ENCODE measurements at regions not wholly inside any gene's neighbourhood (a gene's known extent, or its start where the extent isn't known, plus 50 kb on each side); places are given as distances from the start of the nearest gene placed in this dataset.

- DNase-seq (no peak), FAIRE-seq (no peak)
- Histone ChIP-seq H3K4me3 (ENCODE audit: low read depth in 1 of 3, low read length in 3 of 3) (no peak overlapping the region), H3K27me3 (ENCODE audit: control insufficient read depth in 3 of 3, insufficient read depth in 3 of 3, low read length in 3 of 3) (no peaks in the 10 kb centered on the region), H3K27ac (ENCODE audit: low read depth in 1 of 3, low read length in 2 of 3) (no peak overlapping the region), H3K4me1 (ENCODE audit: control insufficient read depth in 3 of 3, insufficient read depth in 2 of 3, low read depth in 1 of 3, low read length in 2 of 3) (no peaks in the 10 kb centered on the region), H3K36me3 (ENCODE audit: control insufficient read depth in 3 of 3, insufficient read depth in 2 of 3, low read depth in 1 of 3, low read length in 3 of 3) (no peaks in the 10 kb centered on the region), H3K9me3 (ENCODE audit: control insufficient read depth in 2 of 2, insufficient read depth in 1 of 2, low read depth in 1 of 2, low read length in 1 of 2) (no peaks in the 10 kb centered on the region)
- 38 to 50% (median 47%) methylated on average over 7 of the region's 7 CpGs for WGBS, 3 donors
Observed at GRCh38 chr11:131037873-131038272, 121.6 kb upstream of the SNX19 start.

DNA sequence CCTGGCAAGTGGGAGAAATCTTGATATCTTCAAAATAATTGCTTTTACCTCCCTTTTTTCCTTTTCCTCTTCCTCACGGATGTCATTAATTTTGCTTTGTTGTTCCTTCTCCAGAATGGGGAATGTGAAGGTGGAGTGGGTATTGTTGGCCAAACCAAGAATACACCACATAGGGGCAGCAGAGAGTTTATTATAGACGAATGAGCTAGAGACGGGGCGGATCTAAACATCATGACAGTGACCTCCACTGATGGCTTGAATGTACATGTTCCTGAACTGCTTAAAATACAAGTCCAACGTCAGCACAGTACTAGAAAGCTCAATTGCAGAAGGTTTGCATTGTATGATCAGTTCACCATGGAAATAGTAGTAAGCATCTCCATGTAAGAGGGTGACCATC is 122.3 kb upstream of the SNX19 start:
- 17 to 33% (median 27%) methylated on average over 5 of the region's 5 CpGs for WGBS, 3 donors
- H3K9me3 ChIP-seq (ENCODE audit: control insufficient read depth in 2 of 2, insufficient read depth in 1 of 2, low read depth in 1 of 2, low read length in 1 of 2), result no peaks in the 10 kb centered on the region
- H3K27ac ChIP-seq (ENCODE audit: low read depth in 1 of 3, low read length in 2 of 3), result no peak overlapping the region
- H3K27me3 ChIP-seq (ENCODE audit: control insufficient read depth in 3 of 3, insufficient read depth in 3 of 3, low read length in 3 of 3), result no peaks in the 10 kb centered on the region
- no peak for FAIRE-seq
- H3K4me3 ChIP-seq (ENCODE audit: low read depth in 1 of 3, low read length in 3 of 3), result no peak overlapping the region
- no peaks in the 10 kb centered on the region for H3K36me3 ChIP-seq (ENCODE audit: control insufficient read depth in 3 of 3, insufficient read depth in 2 of 3, low read depth in 1 of 3, low read length in 3 of 3)
- H3K4me1 ChIP-seq (ENCODE audit: control insufficient read depth in 3 of 3, insufficient read depth in 2 of 3, low read depth in 1 of 3, low read length in 2 of 3), result no peaks in the 10 kb centered on the region
- no peak for DNase-seq

GRCh38 chr11:131041331-131042040 is 125.2 kb upstream of the SNX19 start:
- Histone ChIP-seq H3K4me1 (ENCODE audit: control insufficient read depth in 3 of 3, insufficient read depth in 2 of 3, low read depth in 1 of 3, low read length in 2 of 3) (no peaks in the 10 kb centered on the region), H3K9me3 (ENCODE audit: control insufficient read depth in 2 of 2, insufficient read depth in 1 of 2, low read depth in 1 of 2, low read length in 1 of 2) (no peaks in the 10 kb centered on the region), H3K27ac (ENCODE audit: low read depth in 1 of 3, low read length in 2 of 3) (no peak overlapping the region), H3K4me3 (ENCODE audit: low read depth in 1 of 3, low read length in 3 of 3) (no peak overlapping the region), H3K27me3 (ENCODE audit: control insufficient read depth in 3 of 3, insufficient read depth in 3 of 3, low read length in 3 of 3) (no peaks in the 10 kb centered on the region), H3K36me3 (ENCODE audit: control insufficient read depth in 3 of 3, insufficient read depth in 2 of 3, low read depth in 1 of 3, low read length in 3 of 3) (no peaks in the 10 kb centered on the region)
- WGBS, 3 donors, result 30 to 67% (median 44%) methylated on average over 5 of the region's 5 CpGs
- DNase-seq (no peak), FAIRE-seq (no peak)

DNA sequence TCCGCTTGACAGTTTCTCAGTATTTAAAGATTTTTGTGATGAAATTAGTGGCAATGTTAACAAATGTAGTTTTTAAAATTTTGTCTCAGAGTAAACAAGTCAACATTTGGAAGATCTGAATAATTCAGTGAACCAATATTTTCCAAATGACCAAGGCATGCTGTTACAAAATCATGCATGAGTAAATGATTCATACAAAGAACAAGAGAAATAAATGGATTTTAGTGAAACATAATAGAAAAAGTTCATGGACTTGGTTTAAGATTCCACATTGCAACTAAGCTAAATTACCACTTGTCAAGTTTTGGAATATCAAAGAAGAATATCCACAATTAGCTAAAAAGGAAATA is 125.7 kb upstream of the SNX19 start:
- H3K4me3 ChIP-seq (ENCODE audit: low read depth in 1 of 3, low read length in 3 of 3), result no peak overlapping the region
- WGBS, 3 donors, result 0 to 43% (median 6%) methylated on average over 1 of the region's 1 CpG
- no peak overlapping the region for H3K27ac ChIP-seq (ENCODE audit: low read depth in 1 of 3, low read length in 2 of 3)
- H3K36me3 ChIP-seq (ENCODE audit: control insufficient read depth in 3 of 3, insufficient read depth in 2 of 3, low read depth in 1 of 3, low read length in 3 of 3), result no peaks in the 10 kb centered on the region
- H3K27me3 ChIP-seq (ENCODE audit: control insufficient read depth in 3 of 3, insufficient read depth in 3 of 3, low read length in 3 of 3), result no peaks in the 10 kb centered on the region
- no peaks in the 10 kb centered on the region for H3K4me1 ChIP-seq (ENCODE audit: control insufficient read depth in 3 of 3, insufficient read depth in 2 of 3, low read depth in 1 of 3, low read length in 2 of 3)
- no peak for FAIRE-seq
- no peaks in the 10 kb centered on the region for H3K9me3 ChIP-seq (ENCODE audit: control insufficient read depth in 2 of 2, insufficient read depth in 1 of 2, low read depth in 1 of 2, low read length in 1 of 2)
- DNase-seq, result no peak

- no peak for DNase-seq
- no peaks in the 10 kb centered on the region for H3K9me3 ChIP-seq (ENCODE audit: control insufficient read depth in 2 of 2, insufficient read depth in 1 of 2, low read depth in 1 of 2, low read length in 1 of 2)
- WGBS, 3 donors, result 79 to 88% (median 86%) methylated on average over 1 of the region's 1 CpG
- H3K4me3 ChIP-seq (ENCODE audit: low read depth in 1 of 3, low read length in 3 of 3), result no peak overlapping the region
- H3K36me3 ChIP-seq (ENCODE audit: control insufficient read depth in 3 of 3, insufficient read depth in 2 of 3, low read depth in 1 of 3, low read length in 3 of 3), result no peaks in the 10 kb centered on the region
- no peaks in the 10 kb centered on the region for H3K4me1 ChIP-seq (ENCODE audit: control insufficient read depth in 3 of 3, insufficient read depth in 2 of 3, low read depth in 1 of 3, low read length in 2 of 3)
- H3K27ac ChIP-seq (ENCODE audit: low read depth in 1 of 3, low read length in 2 of 3), result no peak overlapping the region
- H3K27me3 ChIP-seq (ENCODE audit: control insufficient read depth in 3 of 3, insufficient read depth in 3 of 3, low read length in 3 of 3), result no peaks in the 10 kb centered on the region
- no peak for FAIRE-seq
Observed at GRCh38 chr11:131043251-131043650, 127.0 kb upstream of the SNX19 start.

GRCh38 chr11:131044851-131045250 is 128.6 kb upstream of the SNX19 start:
- no peaks in the 10 kb centered on the region for H3K4me1 ChIP-seq (ENCODE audit: control insufficient read depth in 3 of 3, insufficient read depth in 2 of 3, low read depth in 1 of 3, low read length in 2 of 3)
- no peak for DNase-seq
- no peaks in the 10 kb centered on the region for H3K36me3 ChIP-seq (ENCODE audit: control insufficient read depth in 3 of 3, insufficient read depth in 2 of 3, low read depth in 1 of 3, low read length in 3 of 3)
- H3K9me3 ChIP-seq (ENCODE audit: control insufficient read depth in 2 of 2, insufficient read depth in 1 of 2, low read depth in 1 of 2, low read length in 1 of 2), result no peaks in the 10 kb centered on the region
- WGBS, 3 donors, result 34 to 59% (median 40%) methylated on average over 7 of the region's 7 CpGs
- H3K27ac ChIP-seq (ENCODE audit: low read depth in 1 of 3, low read length in 2 of 3), result no peak overlapping the region
- no peak for FAIRE-seq
- H3K4me3 ChIP-seq (ENCODE audit: low read depth in 1 of 3, low read length in 3 of 3), result no peak overlapping the region
- no peaks in the 10 kb centered on the region for H3K27me3 ChIP-seq (ENCODE audit: control insufficient read depth in 3 of 3, insufficient read depth in 3 of 3, low read length in 3 of 3)

DNA sequence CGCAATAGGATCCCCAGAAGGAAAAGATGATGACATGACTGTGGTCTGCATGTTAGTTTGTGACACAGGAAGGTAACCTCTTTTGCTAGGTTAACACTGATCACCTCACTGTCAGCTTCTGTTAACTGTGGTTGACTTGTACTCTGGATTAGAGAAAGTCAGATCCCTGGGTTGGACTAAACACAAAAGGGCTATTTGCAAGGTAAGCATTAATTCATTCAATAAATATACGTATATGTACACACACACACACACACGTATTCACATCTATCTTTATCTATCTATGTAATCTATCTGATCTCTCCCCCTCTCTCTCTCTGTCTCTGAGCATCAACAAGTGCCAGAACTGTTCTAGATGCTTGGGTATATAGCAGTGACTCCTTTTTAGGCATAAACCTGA is 136.1 kb upstream of the SNX19 start:
- 47 to 69% (median 67%) methylated on average over 3 of the region's 3 CpGs for WGBS, 3 donors
- DNase-seq, result no peak
- H3K9me3 ChIP-seq (ENCODE audit: control insufficient read depth in 2 of 2, insufficient read depth in 1 of 2, low read depth in 1 of 2, low read length in 1 of 2), result no peaks in the 10 kb centered on the region
- FAIRE-seq, result no peak
- no peak overlapping the region for H3K4me3 ChIP-seq (ENCODE audit: low read depth in 1 of 3, low read length in 3 of 3)
- H3K36me3 ChIP-seq (ENCODE audit: control insufficient read depth in 3 of 3, insufficient read depth in 2 of 3, low read depth in 1 of 3, low read length in 3 of 3), result no peaks in the 10 kb centered on the region
- no peak overlapping the region for H3K27ac ChIP-seq (ENCODE audit: low read depth in 1 of 3, low read length in 2 of 3)
- no peaks in the 10 kb centered on the region for H3K4me1 ChIP-seq (ENCODE audit: control insufficient read depth in 3 of 3, insufficient read depth in 2 of 3, low read depth in 1 of 3, low read length in 2 of 3)
- no peaks in the 10 kb centered on the region for H3K27me3 ChIP-seq (ENCODE audit: control insufficient read depth in 3 of 3, insufficient read depth in 3 of 3, low read length in 3 of 3)

DNA sequence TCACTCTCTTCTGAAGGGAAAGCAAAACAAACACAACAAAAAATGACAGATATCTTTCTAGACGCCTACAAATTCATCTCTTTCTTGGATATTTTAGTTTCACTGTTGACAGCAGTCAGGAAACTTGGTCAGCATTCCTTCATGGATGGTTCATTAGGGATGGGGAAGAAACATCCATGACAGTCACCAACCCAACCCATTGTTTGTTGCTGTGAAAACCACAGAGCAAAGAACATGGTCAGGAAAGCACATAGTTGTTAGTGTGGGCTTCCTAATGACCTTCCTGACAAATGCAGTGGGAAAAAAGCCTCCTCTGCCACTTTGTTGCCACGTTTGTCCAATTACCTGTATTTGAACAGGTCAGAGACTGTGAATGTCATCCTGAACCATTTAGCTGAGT is 139.8 kb upstream of the SNX19 start:
- Histone ChIP-seq H3K27me3 (ENCODE audit: control insufficient read depth in 3 of 3, insufficient read depth in 3 of 3, low read length in 3 of 3) (no peaks in the 10 kb centered on the region), H3K4me1 (ENCODE audit: control insufficient read depth in 3 of 3, insufficient read depth in 2 of 3, low read depth in 1 of 3, low read length in 2 of 3) (no peaks in the 10 kb centered on the region), H3K4me3 (ENCODE audit: low read depth in 1 of 3, low read length in 3 of 3) (no peak overlapping the region), H3K27ac (ENCODE audit: low read depth in 1 of 3, low read length in 2 of 3) (no peak overlapping the region), H3K9me3 (ENCODE audit: control insufficient read depth in 2 of 2, insufficient read depth in 1 of 2, low read depth in 1 of 2, low read length in 1 of 2) (no peaks in the 10 kb centered on the region), H3K36me3 (ENCODE audit: control insufficient read depth in 3 of 3, insufficient read depth in 2 of 3, low read depth in 1 of 3, low read length in 3 of 3) (no peaks in the 10 kb centered on the region)
- no peak for FAIRE-seq
- no peak for DNase-seq
- 42 to 70% (median 51%) methylated on average over 2 of the region's 2 CpGs for WGBS, 3 donors

- Histone ChIP-seq H3K4me1 (ENCODE audit: control insufficient read depth in 3 of 3, insufficient read depth in 2 of 3, low read depth in 1 of 3, low read length in 2 of 3) (no peaks in the 10 kb centered on the region), H3K27ac (ENCODE audit: low read depth in 1 of 3, low read length in 2 of 3) (no peak overlapping the region), H3K27me3 (ENCODE audit: control insufficient read depth in 3 of 3, insufficient read depth in 3 of 3, low read length in 3 of 3) (no peaks in the 10 kb centered on the region), H3K9me3 (ENCODE audit: control insufficient read depth in 2 of 2, insufficient read depth in 1 of 2, low read depth in 1 of 2, low read length in 1 of 2) (no peaks in the 10 kb centered on the region), H3K4me3 (ENCODE audit: low read depth in 1 of 3, low read length in 3 of 3) (no peak overlapping the region), H3K36me3 (ENCODE audit: control insufficient read depth in 3 of 3, insufficient read depth in 2 of 3, low read depth in 1 of 3, low read length in 3 of 3) (no peaks in the 10 kb centered on the region)
- DNase-seq (no peak), FAIRE-seq (no peak)
- WGBS, 3 donors, result 25 to 50% (median 28%) methylated on average over 6 of the region's 6 CpGs
Observed at GRCh38 chr11:131063638-131064037, 147.4 kb upstream of the SNX19 start.
